ENCODE measurements at regions not wholly inside any gene's neighbourhood (a gene's known extent, or its start where the extent isn't known, plus 50 kb on each side); places are given as distances from the start of the nearest gene placed in this dataset.
"Not testable (repeated sequence)": the region's sequence is repeated elsewhere in the genome, so short reads cannot be mapped to it uniquely, and the experiment has no call there.

DNA sequence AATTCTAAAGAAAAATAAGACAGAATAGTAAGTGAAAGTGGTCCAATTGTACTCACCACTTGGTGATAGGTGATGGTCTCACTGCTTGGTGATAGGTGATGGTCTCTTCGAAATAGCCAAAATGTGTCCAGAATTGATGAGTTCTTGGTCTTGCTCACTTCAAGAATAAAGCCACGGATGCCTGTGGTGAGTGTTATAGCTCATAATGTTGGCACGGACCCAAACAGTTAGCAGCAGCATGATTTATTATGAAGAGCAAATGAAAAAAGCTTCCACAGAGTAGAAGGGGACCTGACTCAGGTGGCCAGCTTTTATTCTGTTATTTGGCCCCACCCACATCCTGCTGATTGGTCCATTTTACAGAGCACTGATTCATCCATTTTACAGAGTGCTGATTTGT, 272.6 kb downstream of the RPS4Y2 start:
- Histone ChIP-seq H3K4me3 (ENCODE audit: control insufficient read depth in 1 of 7, extremely low read depth in 1 of 7, insufficient read depth in 4 of 7, low read depth in 2 of 7, low read length in 6 of 7) (no peak overlapping the region), H3K27me3 (replicated peaks in 2 of 5; ENCODE audit: control insufficient read depth in 4 of 5, insufficient read depth in 5 of 5, low read length in 4 of 5) (no peaks in the 10 kb centered on the region), H3K4me1 (ENCODE audit: control extremely low read depth in 1 of 4, control insufficient read depth in 4 of 4, insufficient read depth in 4 of 4, low read length in 3 of 4) (peaks cover 0 to 14% (median 0%) of the 10 kb centered on the region in 4 experiments), H3K27ac (ENCODE audit: insufficient read depth in 1 of 2, low read depth in 1 of 2, low read length in 2 of 2, poor library complexity in 1 of 2, severe bottlenecking in 2 of 2) (no peak overlapping the region), H3K9me3 (ENCODE audit: control extremely low read depth in 1 of 5, control insufficient read depth in 4 of 5, insufficient read depth in 2 of 5, low read depth in 1 of 5, low read length in 4 of 5) (no peaks in the 10 kb centered on the region), H3K36me3 (ENCODE audit: control insufficient read depth in 4 of 4, insufficient read depth in 4 of 4, low read length in 3 of 4) (no peaks in the 10 kb centered on the region)
- CTCF ChIA-PET: no interaction called here
- peak in 1 of 3 donors; percentile 18 for DNase-seq
- POLR2A ChIA-PET: no interaction called here
- WGBS (ENCODE audit: insufficient coverage): no CpG with 5 or more reads among the region's 3 CpGs

DNA sequence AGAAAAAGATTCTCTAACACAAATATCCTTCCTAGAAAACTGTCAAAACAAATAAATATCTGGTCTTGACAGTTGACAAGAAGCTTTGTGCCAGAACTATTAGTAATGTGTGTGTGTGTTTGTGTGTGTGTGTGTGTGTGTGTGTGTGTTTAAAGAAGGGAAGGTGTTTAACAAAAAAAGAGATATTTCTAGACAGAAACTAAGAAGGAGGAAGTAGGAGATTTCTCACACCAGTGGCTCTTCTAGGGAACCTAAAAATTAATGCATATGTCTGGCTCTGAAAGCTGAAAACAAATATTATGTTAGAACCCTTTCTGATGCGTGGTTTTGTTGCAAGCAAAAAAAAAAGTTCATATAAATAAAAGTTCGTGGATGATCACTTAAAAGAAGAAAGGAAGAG, 277.5 kb downstream of the RPS4Y2 start:
- ChIA-PET POLR2A (no interaction called here), CTCF (no interaction called here)
- Histone ChIP-seq H3K36me3 (ENCODE audit: control insufficient read depth in 4 of 4, insufficient read depth in 4 of 4, low read length in 3 of 4) (no peaks in the 10 kb centered on the region), H3K27ac (ENCODE audit: insufficient read depth in 1 of 2, low read depth in 1 of 2, low read length in 2 of 2, poor library complexity in 1 of 2, severe bottlenecking in 2 of 2) (no peak overlapping the region), H3K27me3 (replicated peaks in 2 of 5; ENCODE audit: control insufficient read depth in 4 of 5, insufficient read depth in 5 of 5, low read length in 4 of 5) (no peaks in the 10 kb centered on the region), H3K9me3 (ENCODE audit: control extremely low read depth in 1 of 5, control insufficient read depth in 4 of 5, insufficient read depth in 2 of 5, low read depth in 1 of 5, low read length in 4 of 5) (no peaks in the 10 kb centered on the region), H3K4me1 (ENCODE audit: control extremely low read depth in 1 of 4, control insufficient read depth in 4 of 4, insufficient read depth in 4 of 4, low read length in 3 of 4) (peaks cover 0 to 6% (median 0%) of the 10 kb centered on the region in 4 experiments), H3K4me3 (ENCODE audit: control insufficient read depth in 1 of 7, extremely low read depth in 1 of 7, insufficient read depth in 4 of 7, low read depth in 2 of 7, low read length in 6 of 7) (no peak overlapping the region)
- WGBS (ENCODE audit: insufficient coverage): no CpG with 5 or more reads among the region's 2 CpGs
- no peak for DNase-seq

DNA sequence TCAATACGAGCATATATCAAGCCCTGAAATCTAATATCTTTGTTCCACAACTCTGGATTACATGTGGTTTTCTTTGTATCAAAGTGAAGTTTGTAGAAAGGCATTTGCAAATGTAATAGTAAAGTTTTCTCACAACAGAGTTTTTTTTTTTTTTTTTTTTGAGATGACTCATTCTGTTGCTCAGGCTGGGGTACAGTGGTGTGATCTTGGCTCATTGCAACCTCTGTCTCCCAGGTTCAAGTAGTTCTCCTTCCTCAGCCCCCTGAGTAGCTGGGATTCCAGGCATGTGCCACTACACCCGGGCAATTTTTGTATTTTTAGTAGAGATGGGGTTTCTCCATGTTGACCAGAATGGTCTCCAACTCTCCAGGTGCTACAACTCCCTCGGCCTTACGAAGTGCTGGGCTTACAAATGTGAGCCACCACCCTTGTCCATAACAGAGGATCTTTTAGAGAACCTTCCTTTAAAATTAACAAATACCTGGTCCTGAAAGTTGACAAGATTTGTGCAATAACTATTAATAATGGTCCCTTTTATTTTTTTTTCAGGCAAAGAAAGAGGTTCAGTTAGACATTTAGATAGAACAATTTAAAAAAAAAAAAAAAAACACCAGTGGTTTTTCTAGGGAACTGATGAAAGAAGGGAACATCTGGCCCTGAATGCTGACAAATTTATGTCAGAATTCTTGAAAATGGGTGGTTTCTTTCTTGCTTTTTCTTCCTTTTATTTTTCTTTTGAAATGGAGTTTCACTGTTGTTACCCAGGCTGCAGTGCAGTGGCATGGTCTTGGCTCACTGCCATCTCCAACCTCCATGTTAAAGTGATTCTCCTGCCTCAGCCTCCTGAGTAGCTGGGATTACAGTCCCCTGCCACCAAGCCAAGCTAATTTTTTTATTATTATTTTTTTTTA, 278.5 kb downstream of the RPS4Y2 start:
- Histone ChIP-seq H3K27me3 (replicated peaks in 2 of 5; ENCODE audit: control insufficient read depth in 4 of 5, insufficient read depth in 5 of 5, low read length in 4 of 5) (no peaks in the 10 kb centered on the region), H3K36me3 (ENCODE audit: control insufficient read depth in 4 of 4, insufficient read depth in 4 of 4, low read length in 3 of 4) (no peaks in the 10 kb centered on the region), H3K4me1 (ENCODE audit: control extremely low read depth in 1 of 4, control insufficient read depth in 4 of 4, insufficient read depth in 4 of 4, low read length in 3 of 4) (peaks cover 0 to 4% (median 0%) of the 10 kb centered on the region in 4 experiments), H3K4me3 (ENCODE audit: control insufficient read depth in 1 of 7, extremely low read depth in 1 of 7, insufficient read depth in 4 of 7, low read depth in 2 of 7, low read length in 6 of 7) (no peak overlapping the region), H3K27ac (ENCODE audit: insufficient read depth in 1 of 2, low read depth in 1 of 2, low read length in 2 of 2, poor library complexity in 1 of 2, severe bottlenecking in 2 of 2) (no peak overlapping the region), H3K9me3 (ENCODE audit: control extremely low read depth in 1 of 5, control insufficient read depth in 4 of 5, insufficient read depth in 2 of 5, low read depth in 1 of 5, low read length in 4 of 5) (no peaks in the 10 kb centered on the region)
- DNase-seq: no peak
- ChIA-PET POLR2A (no interaction called here), CTCF (no interaction called here)
- no CpG with 5 or more reads among the region's 4 CpGs for WGBS (ENCODE audit: insufficient coverage)

DNA sequence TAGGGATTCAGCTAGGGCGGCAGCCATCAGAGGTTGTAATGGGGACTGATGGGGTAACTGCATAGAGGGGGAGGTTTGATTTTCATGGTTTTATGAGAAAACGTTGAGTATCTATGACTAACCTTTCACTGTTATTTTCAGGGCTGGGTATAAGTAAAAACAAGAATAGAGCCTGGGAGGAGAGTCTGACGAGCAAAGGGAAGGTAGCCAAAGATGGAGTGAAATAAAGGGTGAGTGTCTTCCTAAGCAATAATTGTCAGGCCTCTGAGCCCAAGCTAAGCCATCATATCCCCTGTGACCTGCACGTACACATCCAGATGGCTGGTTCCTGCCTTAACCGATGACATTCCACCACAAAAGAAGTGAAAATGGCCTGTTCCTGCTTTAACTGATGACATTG, 281.5 kb downstream of the RPS4Y2 start:
- H3K4me1 ChIP-seq (ENCODE audit: control extremely low read depth in 1 of 4, control insufficient read depth in 4 of 4, insufficient read depth in 4 of 4, low read length in 3 of 4); POLR2A ChIA-PET; CTCF ChIA-PET; H3K27ac ChIP-seq (ENCODE audit: insufficient read depth in 1 of 2, low read depth in 1 of 2, low read length in 2 of 2, poor library complexity in 1 of 2, severe bottlenecking in 2 of 2); H3K36me3 ChIP-seq (ENCODE audit: control insufficient read depth in 4 of 4, insufficient read depth in 4 of 4, low read length in 3 of 4); H3K9me3 ChIP-seq (ENCODE audit: control extremely low read depth in 1 of 5, control insufficient read depth in 4 of 5, insufficient read depth in 2 of 5, low read depth in 1 of 5, low read length in 4 of 5); H3K4me3 ChIP-seq (ENCODE audit: control insufficient read depth in 1 of 7, extremely low read depth in 1 of 7, insufficient read depth in 4 of 7, low read depth in 2 of 7, low read length in 6 of 7); DNase-seq; H3K27me3 ChIP-seq (replicated peaks in 2 of 5; ENCODE audit: control insufficient read depth in 4 of 5, insufficient read depth in 5 of 5, low read length in 4 of 5): not testable (repeated sequence)
- no CpG with 5 or more reads among the region's 5 CpGs for WGBS (ENCODE audit: insufficient coverage)

DNA sequence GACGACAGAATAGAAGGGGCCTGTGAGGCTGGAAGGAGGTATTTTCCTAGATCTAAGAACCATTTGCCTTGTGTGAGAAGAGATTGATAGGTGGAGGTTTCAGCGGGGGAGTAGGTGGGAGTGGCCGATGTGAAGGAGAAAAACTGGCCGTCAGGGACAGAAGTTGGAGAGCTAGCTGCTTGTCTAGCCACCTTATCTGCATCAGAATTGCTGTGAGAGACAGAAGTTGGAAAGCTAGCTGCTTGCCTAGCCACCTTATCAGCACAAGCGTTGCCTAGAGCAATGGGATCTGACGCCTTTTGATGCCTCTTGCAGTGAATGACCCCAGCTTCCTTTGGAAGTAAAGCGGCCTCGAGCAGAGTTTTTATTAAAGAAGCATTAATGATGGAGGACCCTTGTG, 283.9 kb downstream of the RPS4Y2 start:
- no peaks in the 10 kb centered on the region for H3K36me3 ChIP-seq (ENCODE audit: control insufficient read depth in 4 of 4, insufficient read depth in 4 of 4, low read length in 3 of 4)
- no CpG with 5 or more reads among the region's 8 CpGs for WGBS (ENCODE audit: insufficient coverage)
- H3K9me3 ChIP-seq (ENCODE audit: control extremely low read depth in 1 of 5, control insufficient read depth in 4 of 5, insufficient read depth in 2 of 5, low read depth in 1 of 5, low read length in 4 of 5): no peaks in the 10 kb centered on the region
- CTCF ChIA-PET: no interaction called here
- POLR2A ChIA-PET: no interaction called here
- no peaks in the 10 kb centered on the region for H3K4me1 ChIP-seq (ENCODE audit: control extremely low read depth in 1 of 4, control insufficient read depth in 4 of 4, insufficient read depth in 4 of 4, low read length in 3 of 4)
- H3K27me3 ChIP-seq (replicated peaks in 2 of 5; ENCODE audit: control insufficient read depth in 4 of 5, insufficient read depth in 5 of 5, low read length in 4 of 5): no peaks in the 10 kb centered on the region
- no peak overlapping the region for H3K27ac ChIP-seq (ENCODE audit: insufficient read depth in 1 of 2, low read depth in 1 of 2, low read length in 2 of 2, poor library complexity in 1 of 2, severe bottlenecking in 2 of 2)
- H3K4me3 ChIP-seq (ENCODE audit: control insufficient read depth in 1 of 7, extremely low read depth in 1 of 7, insufficient read depth in 4 of 7, low read depth in 2 of 7, low read length in 6 of 7): no peak overlapping the region
- no peak for DNase-seq

DNA sequence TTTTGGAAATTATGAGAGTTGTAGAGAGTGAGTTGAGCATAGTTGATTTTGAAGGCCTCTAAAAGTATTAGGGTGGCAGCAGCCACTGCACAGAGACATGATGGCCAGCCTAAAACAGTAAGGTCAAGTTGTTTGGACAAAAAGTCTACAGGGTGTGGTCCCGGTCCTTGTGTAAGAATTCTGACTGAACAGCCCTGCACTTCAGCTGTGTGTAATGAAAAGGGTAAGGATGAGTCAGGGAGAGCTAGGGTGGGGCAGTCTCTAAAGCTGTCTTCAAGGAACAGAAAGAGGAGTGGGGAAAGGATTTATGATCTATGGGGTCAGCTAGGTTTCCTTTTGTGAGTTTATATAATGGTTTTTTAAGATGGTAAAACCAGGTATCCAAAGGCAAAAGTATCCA, 284.8 kb downstream of the RPS4Y2 start:
- POLR2A ChIA-PET; H3K36me3 ChIP-seq (ENCODE audit: control insufficient read depth in 4 of 4, insufficient read depth in 4 of 4, low read length in 3 of 4); H3K27ac ChIP-seq (ENCODE audit: insufficient read depth in 1 of 2, low read depth in 1 of 2, low read length in 2 of 2, poor library complexity in 1 of 2, severe bottlenecking in 2 of 2); DNase-seq; H3K4me1 ChIP-seq (ENCODE audit: control extremely low read depth in 1 of 4, control insufficient read depth in 4 of 4, insufficient read depth in 4 of 4, low read length in 3 of 4); H3K4me3 ChIP-seq (ENCODE audit: control insufficient read depth in 1 of 7, extremely low read depth in 1 of 7, insufficient read depth in 4 of 7, low read depth in 2 of 7, low read length in 6 of 7); H3K27me3 ChIP-seq (replicated peaks in 2 of 5; ENCODE audit: control insufficient read depth in 4 of 5, insufficient read depth in 5 of 5, low read length in 4 of 5); CTCF ChIA-PET; H3K9me3 ChIP-seq (ENCODE audit: control extremely low read depth in 1 of 5, control insufficient read depth in 4 of 5, insufficient read depth in 2 of 5, low read depth in 1 of 5, low read length in 4 of 5): not testable (repeated sequence)
- WGBS (ENCODE audit: insufficient coverage): no CpG with 5 or more reads among the region's 1 CpG

DNA sequence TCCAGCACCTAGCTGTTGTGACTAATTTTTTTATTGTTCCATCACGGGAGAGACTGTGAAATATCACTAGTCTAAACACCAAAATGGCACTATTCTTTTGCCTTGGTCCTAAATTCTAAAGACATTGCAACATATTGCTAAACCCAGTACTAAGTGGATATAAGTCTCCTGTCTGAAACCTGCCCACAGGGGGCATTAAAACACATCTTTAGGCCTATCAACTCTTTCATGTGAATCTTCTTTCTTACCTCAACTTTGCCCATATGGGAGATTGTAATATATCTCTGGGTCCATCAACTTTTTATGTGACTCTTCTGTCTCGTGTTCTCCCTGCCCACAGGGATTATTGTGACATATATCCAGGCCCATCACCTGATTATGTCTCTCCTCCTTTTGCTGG, 317.2 kb downstream of the RPS4Y2 start:
- H3K4me1 ChIP-seq (ENCODE audit: control extremely low read depth in 1 of 4, control insufficient read depth in 4 of 4, insufficient read depth in 4 of 4, low read length in 3 of 4): peaks cover 0 to 6% (median 0%) of the 10 kb centered on the region in 4 experiments
- no peaks in the 10 kb centered on the region for H3K27me3 ChIP-seq (replicated peaks in 2 of 5; ENCODE audit: control insufficient read depth in 4 of 5, insufficient read depth in 5 of 5, low read length in 4 of 5)
- peak in 1 of 3 donors; percentile 9 for DNase-seq
- WGBS (ENCODE audit: insufficient coverage): no CpG with 5 or more reads among the region's 2 CpGs
- no peak overlapping the region for H3K27ac ChIP-seq (ENCODE audit: insufficient read depth in 1 of 2, low read depth in 1 of 2, low read length in 2 of 2, poor library complexity in 1 of 2, severe bottlenecking in 2 of 2)
- no peaks in the 10 kb centered on the region for H3K36me3 ChIP-seq (ENCODE audit: control insufficient read depth in 4 of 4, insufficient read depth in 4 of 4, low read length in 3 of 4)
- POLR2A ChIA-PET: no interaction called here
- CTCF ChIA-PET: no interaction called here
- H3K9me3 ChIP-seq (ENCODE audit: control extremely low read depth in 1 of 5, control insufficient read depth in 4 of 5, insufficient read depth in 2 of 5, low read depth in 1 of 5, low read length in 4 of 5): peaks cover 0 to 2% (median 0%) of the 10 kb centered on the region in 5 experiments
- no peak overlapping the region for H3K4me3 ChIP-seq (ENCODE audit: control insufficient read depth in 1 of 7, extremely low read depth in 1 of 7, insufficient read depth in 4 of 7, low read depth in 2 of 7, low read length in 6 of 7)

Data from common myeloid progenitor, CD34-positive (primary cell).